K562 (cell line): ENCODE measurements at regions not wholly inside any gene's neighbourhood (a gene's known extent, or its start where the extent isn't known, plus 50 kb on each side); places are given as distances from the start of the nearest gene placed in this dataset.

Experiments
- NFE2 ChIP-seq: IDR thresholded peaks from 2 replicates; pipeline ENCODE4 v1.6.1; 2014; ENCODE audit warnings: antibody characterized with exemption, low read depth
- SMARCB1 ChIP-seq: IDR thresholded peaks from 2 replicates; pipeline ENCODE4 v1.6.1; 2011; ENCODE audit warnings: improper control_type of control experiment, low read depth; ENCODE audit not compliant: insufficient read length
- TAF7 ChIP-seq: fragments of 450-650 bp; IDR thresholded peaks from 2 replicates; pipeline ENCODE4 v1.6.1; 2016; ENCODE audit warnings: missing genetic modification characterization, missing compliant biosample characterization
- TSHZ1 ChIP-seq: fragments of 250-450 bp; sonication (Bioruptor Pico); IDR thresholded peaks from 2 replicates; pipeline ENCODE4 v1.4.0; 2020; ENCODE audit warnings: mild to moderate bottlenecking, moderate library complexity
- TF ChIP-seq, protein P1 (sequence below), 2 experiments: fragments of 450-650 bp; IDR thresholded peaks; 2 replicates each; pipeline ENCODE4 v1.6.1; 2016
- TF ChIP-seq, protein P2 (sequence below): IDR thresholded peaks from 2 replicates; pipeline ENCODE4 v1.6.1; 2014; ENCODE audit warnings: antibody characterized with exemption

DNA sequence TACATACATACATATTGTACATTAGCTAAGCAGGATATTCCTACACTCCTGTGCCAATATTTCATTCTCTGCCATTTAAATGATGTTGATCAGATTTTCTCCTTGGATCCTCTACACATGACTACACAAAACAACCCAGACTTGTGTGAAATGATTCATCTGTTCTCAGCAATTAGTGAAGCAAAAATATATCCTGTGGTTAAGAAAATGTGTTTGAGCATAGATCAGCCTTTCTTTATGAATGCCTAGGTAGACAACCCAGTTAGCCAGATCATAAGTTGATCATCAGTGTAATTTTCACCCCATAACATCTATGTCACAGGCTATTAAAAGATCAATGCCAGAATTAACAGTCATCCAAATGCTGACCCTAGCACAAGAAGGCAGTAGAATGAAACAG lies 275.2 kb upstream of the EDNRB start (continued):
- TF ChIP-seq, protein P1, sequence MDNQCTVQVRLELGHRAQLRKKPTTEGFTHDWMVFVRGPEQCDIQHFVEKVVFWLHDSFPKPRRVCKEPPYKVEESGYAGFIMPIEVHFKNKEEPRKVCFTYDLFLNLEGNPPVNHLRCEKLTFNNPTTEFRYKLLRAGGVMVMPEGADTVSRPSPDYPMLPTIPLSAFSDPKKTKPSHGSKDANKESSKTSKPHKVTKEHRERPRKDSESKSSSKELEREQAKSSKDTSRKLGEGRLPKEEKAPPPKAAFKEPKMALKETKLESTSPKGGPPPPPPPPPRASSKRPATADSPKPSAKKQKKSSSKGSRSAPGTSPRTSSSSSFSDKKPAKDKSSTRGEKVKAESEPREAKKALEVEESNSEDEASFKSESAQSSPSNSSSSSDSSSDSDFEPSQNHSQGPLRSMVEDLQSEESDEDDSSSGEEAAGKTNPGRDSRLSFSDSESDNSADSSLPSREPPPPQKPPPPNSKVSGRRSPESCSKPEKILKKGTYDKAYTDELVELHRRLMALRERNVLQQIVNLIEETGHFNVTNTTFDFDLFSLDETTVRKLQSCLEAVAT (IDR thresholded peaks at IDR 0.05) = no peak
- no peak for TF ChIP-seq SMARCB1
- no peak for TF ChIP-seq NFE2
- TF ChIP-seq, protein P2, sequence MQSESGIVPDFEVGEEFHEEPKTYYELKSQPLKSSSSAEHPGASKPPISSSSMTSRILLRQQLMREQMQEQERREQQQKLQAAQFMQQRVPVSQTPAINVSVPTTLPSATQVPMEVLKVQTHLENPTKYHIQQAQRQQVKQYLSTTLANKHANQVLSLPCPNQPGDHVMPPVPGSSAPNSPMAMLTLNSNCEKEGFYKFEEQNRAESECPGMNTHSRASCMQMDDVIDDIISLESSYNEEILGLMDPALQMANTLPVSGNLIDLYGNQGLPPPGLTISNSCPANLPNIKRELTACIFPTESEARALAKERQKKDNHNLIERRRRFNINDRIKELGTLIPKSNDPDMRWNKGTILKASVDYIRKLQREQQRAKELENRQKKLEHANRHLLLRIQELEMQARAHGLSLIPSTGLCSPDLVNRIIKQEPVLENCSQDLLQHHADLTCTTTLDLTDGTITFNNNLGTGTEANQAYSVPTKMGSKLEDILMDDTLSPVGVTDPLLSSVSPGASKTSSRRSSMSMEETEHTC = no peak
- TF ChIP-seq TAF7 = no peak
- no peak for TF ChIP-seq TSHZ1 (CRISPR knock-in tag)
- TF ChIP-seq, all 486 proteins: peak for 0
